CD4-positive, alpha-beta T cell treated with Interleukin-4 for 1 hour (primary cell): ENCODE measurements at regions not wholly inside any gene's neighbourhood (a gene's known extent, or its start where the extent isn't known, plus 50 kb on each side); places are given as distances from the start of the nearest gene placed in this dataset.

Experiments used
- DNase-seq, 2 donors: peaks; one replicate each; pipeline ENCODE4 v3.0.0-alpha.2; 2020 to 2022

DNA sequence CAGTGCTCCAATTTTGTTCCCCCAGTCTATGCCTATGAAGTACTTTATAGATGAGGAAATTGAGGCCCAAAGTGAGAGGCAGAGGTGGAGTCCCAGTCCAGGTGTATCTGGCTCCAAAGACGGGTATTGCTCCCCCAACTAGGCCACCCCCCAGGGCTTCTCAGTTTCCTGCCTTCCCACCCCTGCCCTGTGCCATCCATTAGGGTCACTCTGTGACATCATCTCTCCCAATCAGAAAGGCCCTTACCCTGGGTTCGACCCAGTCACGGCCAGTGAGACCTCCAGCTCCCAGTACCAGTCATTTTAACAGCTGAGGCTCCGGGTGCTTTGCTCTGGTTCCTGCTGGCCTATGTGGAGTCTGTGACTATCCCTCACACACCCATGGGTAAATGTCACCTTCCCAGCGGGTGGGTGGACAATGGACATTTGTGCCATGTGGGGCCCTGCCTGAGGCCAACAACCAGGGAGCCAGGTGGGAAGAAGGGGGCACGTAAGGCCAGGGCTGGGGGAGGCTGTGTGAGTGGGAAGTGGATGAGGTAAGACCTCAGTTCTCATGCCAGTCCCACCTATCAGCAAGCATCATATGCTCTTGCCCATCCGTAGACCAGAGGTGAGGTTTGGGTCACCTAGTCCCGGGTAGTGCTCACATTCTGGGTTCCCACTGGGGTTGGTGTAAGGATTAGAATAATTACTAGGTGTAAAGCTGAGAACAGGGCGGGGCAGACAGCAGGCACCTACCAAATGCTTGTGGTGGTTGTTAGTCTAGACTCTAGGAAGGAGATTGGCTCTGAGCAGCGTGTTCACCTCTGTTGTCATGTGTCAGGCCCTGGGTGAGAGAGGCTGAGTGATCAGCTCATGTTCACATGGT, 685.9 kb downstream of the MATN1 start:
- no peak for DNase-seq

DNA sequence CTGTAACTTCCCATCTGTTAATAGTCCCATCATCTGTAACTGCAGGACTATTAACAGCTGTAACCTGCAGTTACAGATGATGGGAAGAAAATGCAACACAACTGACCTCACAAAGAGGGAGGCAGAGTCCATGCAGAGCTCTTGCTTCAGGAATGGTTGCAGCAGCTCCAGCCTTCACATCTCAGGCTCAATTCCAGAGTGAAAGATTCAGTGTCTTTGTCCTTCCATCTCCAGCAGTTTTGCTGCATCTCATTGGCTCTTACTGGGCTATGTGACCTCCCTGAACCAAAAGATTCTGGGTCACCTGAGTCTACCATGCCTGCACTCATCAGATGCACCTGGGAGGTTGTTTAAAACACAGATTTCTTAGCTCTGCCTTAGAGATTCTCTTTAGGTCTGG, 686.7 kb downstream of the MATN1 start:
- DNase-seq = no peak

DNA sequence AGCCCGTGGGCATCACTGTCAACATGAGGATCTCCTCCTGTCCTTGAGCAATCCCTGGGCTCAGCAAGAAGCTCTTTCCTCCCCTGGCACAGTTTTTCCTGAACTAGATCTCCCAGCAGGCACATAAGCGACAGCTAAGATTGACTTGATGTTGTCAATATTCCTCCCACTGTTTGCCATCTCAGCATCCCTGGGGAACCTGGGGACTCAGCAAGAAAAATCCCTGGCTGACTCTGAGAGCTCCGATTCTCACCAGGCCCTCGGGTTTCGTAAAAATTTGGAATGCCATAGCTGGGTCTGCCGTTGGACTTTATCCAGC, 687.2 kb downstream of the MATN1 start:
- no peak for DNase-seq

DNA sequence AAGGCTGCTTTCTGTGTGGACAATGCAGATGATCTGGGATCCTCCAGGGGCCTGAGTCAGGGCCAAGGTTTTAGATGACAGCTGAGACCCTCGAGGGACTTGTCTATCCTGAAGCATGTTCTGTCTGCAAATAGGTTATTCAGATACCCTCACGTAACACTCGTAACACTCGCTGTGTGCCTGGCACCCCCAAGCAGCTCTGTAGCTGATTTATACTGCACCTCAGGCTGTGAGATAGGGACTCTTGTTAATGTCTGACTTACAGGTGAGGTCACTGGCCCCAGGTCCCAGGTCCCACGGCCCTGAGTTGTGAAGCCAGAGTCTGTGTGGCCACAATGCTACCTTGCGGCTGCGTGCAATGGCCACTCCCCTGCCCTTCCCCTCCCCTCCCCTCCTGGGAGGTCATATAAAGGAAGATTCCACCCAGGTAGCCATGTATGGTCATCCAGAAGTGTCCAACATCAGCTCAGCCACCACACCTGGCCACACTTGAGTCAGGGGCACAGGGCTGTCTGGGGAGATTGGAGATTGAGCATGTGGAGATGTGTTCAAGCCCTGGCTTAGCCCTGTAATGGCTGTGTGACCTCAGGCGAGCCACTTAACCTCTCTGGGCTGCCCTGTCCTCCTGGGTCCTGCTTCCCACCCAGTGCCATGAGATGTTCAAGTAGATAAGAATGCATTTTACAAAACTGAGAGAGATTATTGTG, 687.7 kb downstream of the MATN1 start:
- DNase-seq = no peak

DNA sequence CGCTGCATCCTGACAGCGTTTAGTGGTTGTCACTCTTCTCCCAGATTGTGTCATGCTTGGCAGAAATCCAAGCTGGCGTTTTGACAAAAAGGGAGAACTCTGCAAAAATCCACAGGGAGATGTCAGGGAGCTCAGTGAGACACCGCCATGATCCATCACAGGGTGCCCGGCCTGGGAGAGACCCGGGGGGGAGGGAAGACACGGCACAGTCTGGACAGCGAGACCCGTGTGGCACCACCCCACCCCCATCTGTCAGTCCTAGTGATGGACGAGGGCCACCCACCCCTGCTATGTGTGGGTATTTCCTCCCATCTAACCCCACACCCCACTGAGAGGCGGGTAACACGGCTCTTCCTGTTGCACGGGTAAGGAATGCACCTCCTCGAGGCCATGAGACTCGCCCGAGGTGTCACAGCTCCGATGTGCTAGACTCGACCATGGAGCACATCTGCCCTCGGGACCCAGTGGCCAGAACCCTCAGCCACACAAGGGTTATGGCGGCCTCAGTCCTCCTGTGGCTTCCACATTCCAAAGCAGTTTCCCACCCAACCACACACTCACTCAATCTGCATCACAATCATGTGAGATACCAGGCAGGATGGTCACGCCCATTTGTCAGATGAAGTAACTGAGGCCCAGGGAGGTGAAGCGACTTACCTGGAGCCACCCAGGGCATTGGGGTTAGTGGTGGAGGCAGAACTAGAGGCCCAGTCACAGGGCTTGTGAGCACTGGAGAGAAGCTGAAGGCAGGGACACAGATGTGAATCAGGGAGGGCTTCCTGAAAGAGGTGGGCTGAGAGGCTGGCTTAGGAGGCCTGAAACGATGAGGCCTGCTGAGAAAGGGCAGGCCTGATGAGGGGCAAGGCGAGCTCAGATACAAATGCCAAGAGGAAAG, 688.5 kb downstream of the MATN1 start:
- DNase-seq = no peak

DNA sequence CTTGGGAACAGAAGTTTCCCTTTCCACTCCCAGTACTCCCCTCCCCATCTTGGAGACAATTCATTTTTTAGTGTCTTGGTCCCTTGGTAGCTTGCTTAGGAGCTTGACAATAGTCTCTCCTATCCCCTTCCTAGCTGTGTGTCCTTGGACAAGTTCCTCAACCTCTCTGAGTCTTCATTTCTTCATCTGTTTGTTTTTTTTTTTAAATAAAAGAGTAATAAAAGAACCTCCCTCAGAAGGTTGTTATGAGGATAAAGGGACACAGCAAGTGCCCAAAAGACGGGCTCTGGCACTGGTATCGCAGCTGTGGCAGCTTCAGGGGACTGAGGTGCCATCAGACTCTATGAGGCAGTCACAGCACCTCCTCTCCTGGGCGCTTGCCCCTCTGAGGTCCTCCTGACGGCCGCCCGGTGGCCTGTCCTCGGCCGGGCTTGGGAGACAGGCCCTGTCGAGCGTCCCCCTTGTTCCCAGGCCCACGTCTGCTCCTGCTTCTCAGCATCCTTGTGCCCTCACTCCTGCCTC, 689.2 kb downstream of the MATN1 start:
- DNase-seq = no peak

DNA sequence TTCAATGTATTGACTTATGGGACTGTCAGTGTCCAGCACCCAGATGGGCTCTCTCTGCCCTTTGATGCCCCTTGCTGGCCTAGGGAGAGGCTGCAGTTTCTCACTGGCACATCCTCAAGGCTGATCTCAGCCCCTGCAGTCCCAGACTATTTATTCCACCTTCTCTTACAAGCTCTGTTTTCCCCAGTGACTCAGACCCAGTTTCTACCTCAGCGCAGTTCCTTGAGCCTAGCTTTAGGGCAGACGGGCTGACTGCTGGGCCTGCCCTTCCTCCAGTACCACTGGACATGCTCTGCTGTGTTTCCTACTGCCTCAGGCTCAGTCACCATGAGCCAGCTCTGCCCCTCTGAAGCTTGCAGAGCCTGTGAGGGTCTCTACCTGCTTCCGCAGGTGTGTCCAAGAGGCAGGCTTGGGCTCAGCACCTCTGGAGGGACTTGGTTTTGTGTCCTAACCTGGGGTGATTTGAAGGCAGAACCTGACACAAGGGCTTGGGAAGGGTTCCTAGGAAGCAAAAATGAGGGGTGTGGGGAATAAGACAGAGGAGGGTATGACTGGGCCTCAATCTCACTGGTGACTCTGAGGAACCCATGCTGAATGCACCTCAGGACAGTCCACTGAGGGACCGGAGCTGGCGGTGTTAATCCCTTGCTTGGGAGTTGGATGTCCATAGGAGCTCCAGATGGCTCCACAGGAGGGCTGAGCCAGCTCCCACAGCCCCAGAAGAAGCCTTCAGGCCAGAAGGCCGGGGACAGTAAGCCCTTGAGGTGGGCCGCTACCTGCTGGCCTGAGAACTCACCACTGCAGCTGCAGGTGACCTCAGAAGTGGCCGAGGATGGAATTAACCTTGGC, 689.9 kb downstream of the MATN1 start:
- no peak for DNase-seq

DNA sequence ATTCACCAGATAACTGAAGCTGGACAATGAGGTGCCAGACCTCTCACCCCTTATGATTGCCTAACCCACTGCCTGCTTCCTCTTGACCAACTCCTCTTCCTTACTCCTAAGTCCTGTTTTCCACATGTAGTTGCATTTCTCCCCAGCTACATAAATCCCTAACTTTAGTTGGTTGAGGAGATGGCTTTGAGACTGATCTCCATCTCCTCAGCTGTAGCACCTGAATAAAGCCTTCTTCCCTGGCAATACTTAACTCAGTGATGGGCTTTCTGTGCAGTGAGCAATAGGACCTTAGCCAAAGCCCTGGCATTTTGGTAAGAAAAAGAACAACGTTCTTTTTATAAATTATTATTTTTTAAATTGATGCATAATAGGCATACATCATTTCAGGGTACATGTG, 691.1 kb downstream of the MATN1 start:
- no peak for DNase-seq

DNA sequence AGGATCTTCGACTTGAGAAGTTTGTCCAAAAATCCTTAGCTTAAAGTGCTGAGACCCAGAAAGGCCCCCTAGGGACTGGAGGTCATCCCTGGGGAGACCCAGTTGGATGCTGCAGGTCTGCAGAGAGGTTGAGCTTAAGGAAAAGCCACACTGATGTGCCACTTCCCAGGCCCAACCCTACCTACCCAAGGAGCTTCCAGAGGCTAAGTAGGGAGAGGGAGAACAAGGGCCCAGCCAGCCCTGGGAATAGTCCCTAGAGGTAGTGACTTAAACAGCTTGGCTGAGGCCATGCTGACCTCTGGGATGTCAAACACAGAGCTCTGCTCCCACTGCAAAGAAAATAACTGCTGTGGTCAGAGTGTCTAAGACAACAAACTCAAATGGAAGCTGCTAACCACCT, 693.7 kb downstream of the MATN1 start:
- no peak for DNase-seq

DNA sequence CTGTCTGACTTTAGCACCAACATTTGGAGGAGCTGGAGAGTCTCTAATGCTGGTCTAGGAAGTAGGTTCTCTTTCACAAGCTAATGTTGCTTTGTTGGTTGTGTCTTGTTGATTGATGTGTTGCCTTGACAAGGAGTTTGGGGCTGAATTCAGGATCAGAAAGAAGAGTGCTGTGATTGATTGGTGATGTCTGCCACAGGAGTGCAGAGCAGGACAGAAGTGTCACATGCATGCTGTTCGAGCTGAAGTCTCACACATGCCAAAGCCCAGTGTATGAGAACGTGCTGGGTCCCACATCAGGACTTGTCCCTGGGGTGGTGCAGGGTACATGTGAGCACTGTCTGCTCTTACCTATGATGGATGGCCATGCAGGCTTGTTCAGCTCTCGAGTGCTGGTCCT, 694.4 kb downstream of the MATN1 start:
- DNase-seq = no peak

DNA sequence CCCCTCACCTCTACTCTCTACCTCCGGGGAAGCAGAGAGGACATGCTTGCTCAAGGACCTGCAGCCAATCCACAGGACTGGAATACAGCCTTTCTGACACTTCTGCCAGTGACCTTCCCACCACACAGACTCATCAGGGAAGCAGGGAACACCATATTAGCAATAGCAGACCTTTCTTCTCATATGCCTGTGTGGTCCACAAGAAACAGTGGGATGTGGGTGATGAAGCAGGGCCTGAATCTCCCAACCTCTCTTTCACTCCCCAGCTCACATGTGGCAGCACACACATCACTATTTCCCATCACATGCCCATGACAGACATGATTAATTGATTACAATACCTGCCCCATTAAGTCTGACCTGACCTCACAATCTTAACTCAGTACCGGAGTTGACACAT, 695.1 kb downstream of the MATN1 start:
- DNase-seq = no peak

DNA sequence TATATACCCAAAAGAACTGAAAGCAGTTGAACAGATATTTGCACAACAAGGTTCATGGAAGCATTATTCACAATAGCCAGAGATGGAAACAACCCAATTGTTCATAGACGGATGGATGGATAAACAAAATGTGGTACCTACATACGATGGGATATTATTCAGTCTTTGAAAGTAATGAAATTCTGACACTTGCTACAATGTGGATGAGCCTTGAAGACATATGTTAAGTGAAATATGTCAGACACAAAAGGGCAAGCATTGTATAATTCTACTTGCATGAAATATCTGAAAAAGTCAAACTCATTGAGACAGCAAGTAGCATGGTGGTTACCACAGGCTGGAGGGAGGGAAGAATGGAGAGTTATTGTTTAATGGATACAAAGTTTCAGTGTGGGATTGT, 696.1 kb downstream of the MATN1 start:
- no peak for DNase-seq

DNA sequence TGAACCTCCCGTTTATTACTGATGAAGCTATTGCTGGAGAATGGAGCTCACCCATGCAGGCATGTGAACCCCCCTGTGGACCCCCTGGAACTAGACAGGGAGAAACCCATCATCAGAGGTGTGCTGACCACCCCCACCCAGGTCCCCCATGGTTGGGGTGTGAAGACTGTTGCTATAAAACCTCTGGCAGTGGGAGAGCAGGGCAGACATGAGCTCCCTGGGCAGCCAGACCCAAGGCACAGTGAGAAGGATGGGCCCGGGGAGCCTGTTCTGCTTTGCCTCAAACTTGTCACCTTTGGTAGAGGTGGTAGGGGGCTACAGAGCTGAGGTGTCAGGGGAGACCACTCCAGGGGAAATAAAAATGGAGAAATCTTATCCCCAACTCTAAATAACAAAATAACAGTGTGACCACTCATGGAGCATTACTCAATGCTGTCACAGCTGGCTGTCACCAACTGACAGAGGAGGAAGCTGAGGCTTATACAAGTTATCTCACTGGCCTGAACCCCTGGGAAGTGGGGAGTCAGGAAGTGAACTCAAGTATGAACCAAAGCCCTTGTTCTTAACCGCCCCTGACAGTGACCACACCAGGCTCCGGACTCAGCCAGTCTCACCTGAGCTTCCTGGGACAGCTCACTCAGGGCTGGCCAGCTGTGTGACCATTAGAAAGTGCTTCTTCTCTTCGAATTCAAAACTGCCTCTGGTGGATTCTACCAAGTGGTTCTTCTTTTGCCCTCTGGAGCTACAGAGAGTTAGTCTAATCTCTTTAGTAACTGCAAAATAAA, 698.8 kb downstream of the MATN1 start:
- no peak for DNase-seq

DNA sequence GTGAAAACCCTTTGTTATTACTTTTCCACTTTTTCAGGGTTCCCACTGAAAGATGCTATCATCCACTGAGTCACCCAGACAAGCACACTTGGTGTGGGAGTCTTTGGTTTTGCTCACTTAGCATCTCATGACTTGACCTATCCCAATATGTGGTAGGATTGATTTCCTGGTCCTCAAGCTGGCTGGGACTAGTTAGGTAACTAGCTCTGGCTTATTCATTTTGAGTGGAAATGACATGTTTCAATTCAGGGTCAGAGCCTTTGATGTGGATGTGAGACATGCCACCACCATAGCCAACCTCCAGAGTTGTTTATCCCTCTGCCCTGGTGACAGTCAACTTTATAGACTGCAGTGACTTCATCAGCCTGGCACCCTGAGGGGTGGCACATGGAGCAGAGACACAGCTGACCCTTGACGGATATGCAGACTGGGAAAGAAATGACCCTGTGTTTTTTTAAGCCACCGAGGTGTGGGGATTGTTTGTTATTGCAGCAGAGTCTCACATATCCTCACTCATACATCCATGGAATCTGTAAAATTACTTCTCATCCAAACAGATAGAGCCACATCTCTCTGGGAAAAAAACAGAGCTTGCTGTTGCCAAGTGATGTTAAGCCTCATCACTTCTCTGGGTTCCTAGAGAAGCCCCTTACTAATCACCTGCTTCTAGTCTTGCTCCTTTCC, 699.9 kb downstream of the MATN1 start:
- no peak for DNase-seq

DNA sequence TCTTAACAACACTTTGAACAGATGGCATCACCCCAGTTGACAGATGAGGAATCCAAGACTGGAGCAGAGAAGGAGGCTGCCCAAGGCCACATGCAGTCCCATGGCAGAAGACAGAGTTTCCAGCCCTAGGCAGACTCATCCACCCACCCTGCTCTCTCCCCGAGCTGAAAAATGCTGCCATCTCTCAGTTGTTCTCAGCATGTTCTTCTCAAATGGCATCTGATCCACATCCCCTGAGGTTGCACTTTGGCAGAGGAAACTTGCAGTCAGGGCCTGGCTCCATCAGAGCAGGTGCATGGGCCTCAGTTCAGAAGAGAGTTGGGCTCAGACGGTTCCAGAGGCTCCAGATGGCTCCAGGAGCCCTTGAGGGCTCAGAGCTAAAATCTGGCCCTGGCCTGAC, 709.4 kb downstream of the MATN1 start:
- no peak for DNase-seq

DNA sequence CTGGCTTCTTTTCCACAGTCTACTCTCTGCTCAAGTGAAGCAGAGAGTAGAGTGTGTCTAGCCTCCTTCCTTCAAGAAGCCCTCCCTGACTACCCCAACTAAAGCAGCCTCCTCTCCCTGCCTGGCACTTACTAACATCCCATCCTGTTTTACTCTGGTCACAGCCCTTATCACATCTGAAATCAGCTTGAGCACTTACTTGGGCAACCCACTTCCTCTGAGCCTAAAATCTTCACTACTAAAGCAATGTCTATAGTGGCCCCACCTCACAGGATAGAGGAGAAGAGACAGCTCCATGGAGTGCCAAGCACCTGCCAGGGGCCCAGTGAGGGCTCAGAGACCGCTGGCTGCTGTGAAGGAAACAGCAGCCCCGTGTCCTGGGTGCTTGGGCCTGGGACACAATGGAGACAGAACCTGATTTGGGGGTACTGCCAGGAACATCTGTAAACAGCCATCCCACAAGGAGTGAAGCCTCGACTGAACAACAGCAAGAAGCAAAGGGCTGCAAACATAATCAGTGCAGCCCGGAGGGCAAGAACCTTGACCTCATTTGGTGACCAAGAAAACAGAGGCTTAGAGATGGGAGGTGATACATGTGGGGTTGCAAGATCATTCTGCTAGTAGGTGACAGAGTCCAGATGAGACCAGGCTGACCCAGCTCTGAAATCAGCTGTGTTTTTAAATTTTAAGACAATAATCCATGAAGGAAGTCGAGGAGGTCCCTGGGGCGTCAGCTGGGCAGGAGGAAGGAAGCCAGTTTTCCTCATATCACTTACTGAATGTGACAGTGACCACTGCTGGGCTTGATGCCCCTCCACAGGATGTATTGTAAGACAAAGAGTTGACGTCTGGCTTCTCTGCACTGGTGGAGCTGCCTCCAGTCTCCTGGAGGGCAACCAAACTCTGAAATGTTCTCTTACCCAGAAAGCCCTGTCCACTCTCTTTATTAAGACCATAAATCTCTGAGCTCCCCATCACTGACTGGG, 710.6 kb downstream of the MATN1 start:
- DNase-seq = no peak

DNA sequence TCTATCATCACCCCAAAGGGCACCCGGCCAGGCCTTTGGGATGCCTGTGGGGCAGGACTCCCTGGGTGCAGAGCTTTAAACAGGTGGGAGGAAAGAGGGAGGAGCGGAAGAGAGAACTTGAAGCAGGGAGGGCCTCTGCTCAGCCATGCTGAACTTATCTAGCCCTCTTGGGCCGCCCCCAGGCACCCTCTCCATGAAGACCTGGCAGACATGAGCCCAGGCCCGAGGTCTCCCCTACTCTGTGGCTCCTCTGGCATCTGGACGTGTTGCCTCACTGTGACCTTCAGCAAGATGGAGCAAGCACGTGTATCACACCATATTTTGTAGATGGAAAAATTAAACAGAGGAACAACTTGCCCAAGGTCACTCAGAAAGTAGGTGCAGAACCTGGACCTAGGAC, 711.4 kb downstream of the MATN1 start:
- DNase-seq = no peak

DNA sequence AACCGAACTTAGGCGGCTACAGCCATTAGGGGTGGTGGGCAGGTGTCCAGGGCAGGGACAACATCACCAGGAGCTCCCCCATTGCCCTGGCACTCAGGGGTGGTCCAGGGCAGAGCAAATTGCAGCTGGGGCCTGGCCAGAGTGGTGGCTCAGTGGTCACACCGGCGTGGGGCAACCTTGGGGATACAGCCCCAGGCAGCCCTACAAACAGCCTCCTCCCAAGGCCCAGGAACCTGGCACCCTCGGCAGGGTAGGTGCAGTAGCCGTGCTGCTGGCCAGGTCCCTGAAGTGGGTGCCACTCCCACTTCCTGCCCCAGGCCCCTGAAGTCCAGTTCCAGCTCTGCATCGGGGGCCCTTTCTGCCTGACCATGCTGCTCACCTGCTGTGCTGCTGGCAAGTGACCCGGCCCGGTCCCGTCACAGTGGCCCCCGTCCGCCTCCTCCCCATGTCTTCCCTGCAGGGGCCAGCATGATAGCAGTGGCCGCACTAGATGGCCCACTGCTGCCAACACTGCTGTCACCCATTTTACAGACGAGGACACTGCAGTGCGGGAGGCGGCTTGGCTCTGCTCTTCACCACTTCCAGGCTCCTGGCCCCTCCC, 712.8 kb downstream of the MATN1 start:
- DNase-seq = no peak

DNA sequence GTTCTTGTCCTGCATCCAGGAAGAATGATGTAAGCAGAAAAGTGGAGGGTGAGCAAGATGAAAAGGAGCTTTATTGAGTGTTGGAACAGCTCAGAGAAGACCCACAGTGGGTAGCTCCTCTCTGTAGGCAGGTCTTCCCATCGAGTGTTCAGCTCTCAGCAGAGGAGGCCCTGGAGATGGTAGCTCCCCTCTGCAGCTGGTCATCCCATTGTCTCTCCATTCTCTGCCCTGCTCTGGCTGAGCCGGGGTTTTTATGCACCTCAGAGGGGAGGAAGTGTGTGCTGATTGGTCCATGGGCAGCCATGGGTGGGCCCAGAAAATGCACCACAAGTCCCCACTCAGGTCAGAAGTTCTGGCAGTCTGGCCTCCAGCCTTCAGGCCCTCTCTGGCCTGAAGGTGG, 713.7 kb downstream of the MATN1 start:
- DNase-seq = no peak
